ENCODE measurements at regions not wholly inside any gene's neighbourhood (a gene's known extent, or its start where the extent isn't known, plus 50 kb on each side); places are given as distances from the start of the nearest gene placed in this dataset.

- Histone ChIP-seq H3K27me3 (ENCODE audit: control insufficient read depth, insufficient read depth, low read length) (peaks cover 21% of the 10 kb centered on the region), H3K4me2 (ENCODE audit: low read length) (no peak overlapping the region), H3K4me1 (ENCODE audit: control insufficient read depth, insufficient read depth, low read length) (no peaks in the 10 kb centered on the region), H3K36me3 (ENCODE audit: insufficient read depth, low read length) (no peaks in the 10 kb centered on the region), H3K9ac (ENCODE audit: low read depth, low read length) (no peak overlapping the region), H3K4me3 (ENCODE audit: low read length) (no peak overlapping the region), H3K9me3 (replicated peaks; ENCODE audit: low read length) (no peaks in the 10 kb centered on the region)
Observed at GRCh38 chr11:95717314-95717713, 72.3 kb downstream of the FAM76B start.

- Histone ChIP-seq H3K36me3 (ENCODE audit: insufficient read depth, low read length) (no peaks in the 10 kb centered on the region), H3K4me1 (ENCODE audit: control insufficient read depth, insufficient read depth, low read length) (no peaks in the 10 kb centered on the region), H3K27me3 (ENCODE audit: control insufficient read depth, insufficient read depth, low read length) (peaks cover 20% of the 10 kb centered on the region), H3K4me2 (ENCODE audit: low read length) (no peak overlapping the region), H3K9ac (ENCODE audit: low read depth, low read length) (no peak overlapping the region), H3K4me3 (ENCODE audit: low read length) (no peak overlapping the region), H3K9me3 (replicated peaks; ENCODE audit: low read length) (no peaks in the 10 kb centered on the region)
Observed at GRCh38 chr11:95716266-95716665, 73.3 kb downstream of the FAM76B start.

DNA sequence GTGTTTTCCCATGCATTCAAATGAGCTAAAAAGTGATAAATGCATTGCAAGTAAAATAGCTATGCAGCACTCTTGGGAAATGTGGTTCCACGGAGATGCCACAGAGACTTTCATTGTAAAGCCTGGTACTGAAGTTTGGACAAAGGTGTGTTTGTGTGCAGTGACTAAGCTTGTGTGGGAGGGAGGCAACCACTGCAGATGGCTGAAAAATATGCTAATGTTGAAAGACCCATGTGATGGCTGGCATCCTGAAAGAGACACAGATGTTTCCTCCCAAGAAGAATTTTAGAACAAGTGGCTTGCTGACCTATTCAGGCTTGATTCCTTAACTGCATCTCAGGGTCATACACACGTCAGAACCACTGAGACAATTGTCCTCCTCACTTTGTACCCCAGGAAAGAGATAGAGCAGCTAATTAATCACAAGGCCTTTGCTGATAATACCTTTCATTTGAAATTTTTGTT, 73.8 kb downstream of the FAM76B start:
- Histone ChIP-seq H3K9ac (ENCODE audit: low read depth, low read length) (no peak overlapping the region), H3K4me2 (ENCODE audit: low read length) (no peak overlapping the region), H3K4me1 (ENCODE audit: control insufficient read depth, insufficient read depth, low read length) (no peaks in the 10 kb centered on the region), H3K4me3 (ENCODE audit: low read length) (no peak overlapping the region), H3K27me3 (ENCODE audit: control insufficient read depth, insufficient read depth, low read length) (peaks cover 19% of the 10 kb centered on the region), H3K9me3 (replicated peaks; ENCODE audit: low read length) (no peaks in the 10 kb centered on the region), H3K36me3 (ENCODE audit: insufficient read depth, low read length) (no peaks in the 10 kb centered on the region)

- no peak overlapping the region for H3K4me2 ChIP-seq (ENCODE audit: low read length)
- no peak overlapping the region for H3K4me3 ChIP-seq (ENCODE audit: low read length)
- peaks cover 14% of the 10 kb centered on the region for H3K27me3 ChIP-seq (ENCODE audit: control insufficient read depth, insufficient read depth, low read length)
- H3K9ac ChIP-seq (ENCODE audit: low read depth, low read length), result no peak overlapping the region
- H3K4me1 ChIP-seq (ENCODE audit: control insufficient read depth, insufficient read depth, low read length), result no peaks in the 10 kb centered on the region
- H3K36me3 ChIP-seq (ENCODE audit: insufficient read depth, low read length), result no peaks in the 10 kb centered on the region
- no peaks in the 10 kb centered on the region for H3K9me3 ChIP-seq (replicated peaks; ENCODE audit: low read length)
Observed at GRCh38 chr11:95714843-95715776, 74.5 kb downstream of the FAM76B start.

GRCh38 chr11:95713428-95713827, 76.2 kb downstream of the FAM76B start:
- H3K4me1 ChIP-seq (ENCODE audit: control insufficient read depth, insufficient read depth, low read length), result no peaks in the 10 kb centered on the region
- H3K27me3 ChIP-seq (ENCODE audit: control insufficient read depth, insufficient read depth, low read length), result peaks cover 8% of the 10 kb centered on the region
- no peak overlapping the region for H3K4me2 ChIP-seq (ENCODE audit: low read length)
- no peaks in the 10 kb centered on the region for H3K36me3 ChIP-seq (ENCODE audit: insufficient read depth, low read length)
- no peak overlapping the region for H3K4me3 ChIP-seq (ENCODE audit: low read length)
- H3K9me3 ChIP-seq (replicated peaks; ENCODE audit: low read length), result no peaks in the 10 kb centered on the region
- no peak overlapping the region for H3K9ac ChIP-seq (ENCODE audit: low read depth, low read length)

DNA sequence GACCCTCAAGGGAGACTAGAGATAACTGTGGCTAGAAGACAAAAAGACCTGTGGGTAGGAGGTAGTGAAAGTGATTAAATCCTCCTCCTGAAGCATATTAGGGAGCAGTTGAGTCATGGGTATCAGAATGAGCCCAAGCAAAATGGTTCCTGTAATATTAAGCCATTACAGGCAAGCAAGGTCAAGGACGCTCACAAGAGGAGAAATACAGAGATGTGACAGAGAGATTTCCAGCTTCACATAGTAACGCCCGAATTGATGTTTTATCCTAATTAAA, 77.7 kb downstream of the FAM76B start:
- H3K36me3 ChIP-seq (ENCODE audit: insufficient read depth, low read length), result no peaks in the 10 kb centered on the region
- no peak overlapping the region for H3K4me2 ChIP-seq (ENCODE audit: low read length)
- no peaks in the 10 kb centered on the region for H3K4me1 ChIP-seq (ENCODE audit: control insufficient read depth, insufficient read depth, low read length)
- H3K9me3 ChIP-seq (replicated peaks; ENCODE audit: low read length), result no peaks in the 10 kb centered on the region
- H3K27me3 ChIP-seq (ENCODE audit: control insufficient read depth, insufficient read depth, low read length), result peaks cover 8% of the 10 kb centered on the region
- no peak overlapping the region for H3K9ac ChIP-seq (ENCODE audit: low read depth, low read length)
- H3K4me3 ChIP-seq (ENCODE audit: low read length), result no peak overlapping the region

- Histone ChIP-seq H3K9me3 (replicated peaks; ENCODE audit: low read length) (no peaks in the 10 kb centered on the region), H3K9ac (ENCODE audit: low read depth, low read length) (no peak overlapping the region), H3K4me2 (ENCODE audit: low read length) (no peak overlapping the region), H3K36me3 (ENCODE audit: insufficient read depth, low read length) (no peaks in the 10 kb centered on the region), H3K27me3 (ENCODE audit: control insufficient read depth, insufficient read depth, low read length) (peaks cover 8% of the 10 kb centered on the region), H3K4me1 (ENCODE audit: control insufficient read depth, insufficient read depth, low read length) (no peaks in the 10 kb centered on the region), H3K4me3 (ENCODE audit: low read length) (no peak overlapping the region)
Observed at GRCh38 chr11:95711162-95711944, 78.2 kb downstream of the FAM76B start.

- H3K4me1 ChIP-seq (ENCODE audit: control insufficient read depth, insufficient read depth, low read length), result no peaks in the 10 kb centered on the region
- H3K9me3 ChIP-seq (replicated peaks; ENCODE audit: low read length), result no peaks in the 10 kb centered on the region
- no peak overlapping the region for H3K4me2 ChIP-seq (ENCODE audit: low read length)
- no peaks in the 10 kb centered on the region for H3K36me3 ChIP-seq (ENCODE audit: insufficient read depth, low read length)
- no peak overlapping the region for H3K9ac ChIP-seq (ENCODE audit: low read depth, low read length)
- H3K27me3 ChIP-seq (ENCODE audit: control insufficient read depth, insufficient read depth, low read length), result peaks cover 8% of the 10 kb centered on the region
- H3K4me3 ChIP-seq (ENCODE audit: low read length), result no peak overlapping the region
Observed at GRCh38 chr11:95708681-95709080, 80.9 kb downstream of the FAM76B start.

- H3K9me3 ChIP-seq (replicated peaks; ENCODE audit: low read length), result no peaks in the 10 kb centered on the region
- no peak overlapping the region for H3K4me3 ChIP-seq (ENCODE audit: low read length)
- H3K4me2 ChIP-seq (ENCODE audit: low read length), result no peak overlapping the region
- no peak overlapping the region for H3K9ac ChIP-seq (ENCODE audit: low read depth, low read length)
- peaks cover 5% of the 10 kb centered on the region for H3K27me3 ChIP-seq (ENCODE audit: control insufficient read depth, insufficient read depth, low read length)
- H3K36me3 ChIP-seq (ENCODE audit: insufficient read depth, low read length), result no peaks in the 10 kb centered on the region
- peaks cover 6% of the 10 kb centered on the region for H3K4me1 ChIP-seq (ENCODE audit: control insufficient read depth, insufficient read depth, low read length)
Observed at GRCh38 chr11:95706974-95707387, 82.6 kb downstream of the FAM76B start.

GRCh38 chr11:95705485-95706124, 84.0 kb downstream of the FAM76B start:
- H3K36me3 ChIP-seq (ENCODE audit: insufficient read depth, low read length), result no peaks in the 10 kb centered on the region
- peaks cover 6% of the 10 kb centered on the region for H3K4me1 ChIP-seq (ENCODE audit: control insufficient read depth, insufficient read depth, low read length)
- H3K9ac ChIP-seq (ENCODE audit: low read depth, low read length), result no peak overlapping the region
- H3K4me2 ChIP-seq (ENCODE audit: low read length), result no peak overlapping the region
- no peaks in the 10 kb centered on the region for H3K27me3 ChIP-seq (ENCODE audit: control insufficient read depth, insufficient read depth, low read length)
- H3K9me3 ChIP-seq (replicated peaks; ENCODE audit: low read length), result no peaks in the 10 kb centered on the region
- H3K4me3 ChIP-seq (ENCODE audit: low read length), result no peak overlapping the region

DNA sequence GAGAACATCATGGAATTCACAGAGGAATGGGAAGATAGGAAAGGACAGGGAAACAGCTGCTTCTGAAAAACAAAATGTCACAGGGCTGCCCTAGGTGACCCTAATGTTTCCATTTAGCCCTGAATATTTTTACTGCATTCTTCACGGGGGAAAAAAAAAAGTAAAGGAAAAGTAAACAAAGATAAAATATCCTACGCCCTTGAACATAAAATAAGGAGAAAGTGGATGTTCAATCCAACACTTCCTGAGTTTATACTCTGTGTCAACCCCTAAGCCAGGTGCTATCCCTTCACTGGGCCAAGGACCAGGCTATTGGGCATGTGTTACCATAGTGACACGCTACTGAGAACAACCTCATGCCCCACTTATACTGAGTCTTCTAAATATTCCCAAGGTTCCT, 84.7 kb downstream of the FAM76B start:
- H3K27me3 ChIP-seq (ENCODE audit: control insufficient read depth, insufficient read depth, low read length), result no peaks in the 10 kb centered on the region
- H3K9ac ChIP-seq (ENCODE audit: low read depth, low read length), result no peak overlapping the region
- H3K4me2 ChIP-seq (ENCODE audit: low read length), result no peak overlapping the region
- H3K9me3 ChIP-seq (replicated peaks; ENCODE audit: low read length), result no peaks in the 10 kb centered on the region
- no peaks in the 10 kb centered on the region for H3K36me3 ChIP-seq (ENCODE audit: insufficient read depth, low read length)
- no peak overlapping the region for H3K4me3 ChIP-seq (ENCODE audit: low read length)
- H3K4me1 ChIP-seq (ENCODE audit: control insufficient read depth, insufficient read depth, low read length), result peaks cover 10% of the 10 kb centered on the region
